Body of pancreas (tissue), 4 donors: ENCODE measurements at regions not wholly inside any gene's neighbourhood (a gene's known extent, or its start where the extent isn't known, plus 50 kb on each side); places are given as distances from the start of the nearest gene placed in this dataset.

ENCODE experiments used
- CTCF ChIP-seq, 7 experiments: fragments of 450-650 bp in 4 of 7; fragments of 200-600 bp in 3 of 7; sonication (generic) in 3 of 7; IDR thresholded peaks; one replicate each; pipeline ENCODE4 v1.5.1; 2016 to 2019; ENCODE audit warnings: antibody characterized with exemption in 7 of 7
- POLR2A ChIP-seq, 3 donors: fragments of 450-650 bp; IDR thresholded peaks; one replicate each; pipeline ENCODE4 v1.6.1; 2016; ENCODE audit warnings: antibody characterized with exemption in 3 of 3, mild to moderate bottlenecking in 2 of 3

DNA sequence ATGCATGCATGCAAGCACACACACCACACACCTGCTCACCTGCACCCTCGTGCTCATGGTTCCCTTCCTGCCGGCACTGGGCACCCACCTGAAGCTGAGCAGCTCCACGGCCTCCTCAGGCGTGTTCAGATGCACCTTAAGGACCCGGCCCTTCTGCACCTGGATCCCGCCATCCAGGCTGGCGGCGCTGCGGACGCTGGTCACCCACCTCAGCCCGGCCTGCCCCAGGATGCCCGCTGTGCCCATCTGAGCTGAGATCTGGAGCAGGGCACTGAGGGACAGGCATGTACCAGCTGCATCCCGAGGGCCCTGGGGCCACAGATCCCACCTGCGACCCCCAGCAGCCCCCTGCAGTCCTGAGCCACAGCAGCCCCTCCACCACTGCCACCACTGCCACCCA, 110.0 kb downstream of the LITAF start:
- TF ChIP-seq POLR2A (IDR thresholded peaks at IDR 0.05) (no peak), CTCF (IDR thresholded peaks at IDR 0.05) (no peak)
